ENCODE measurements at regions not wholly inside any gene's neighbourhood (a gene's known extent, or its start where the extent isn't known, plus 50 kb on each side); places are given as distances from the start of the nearest gene placed in this dataset.

DNA sequence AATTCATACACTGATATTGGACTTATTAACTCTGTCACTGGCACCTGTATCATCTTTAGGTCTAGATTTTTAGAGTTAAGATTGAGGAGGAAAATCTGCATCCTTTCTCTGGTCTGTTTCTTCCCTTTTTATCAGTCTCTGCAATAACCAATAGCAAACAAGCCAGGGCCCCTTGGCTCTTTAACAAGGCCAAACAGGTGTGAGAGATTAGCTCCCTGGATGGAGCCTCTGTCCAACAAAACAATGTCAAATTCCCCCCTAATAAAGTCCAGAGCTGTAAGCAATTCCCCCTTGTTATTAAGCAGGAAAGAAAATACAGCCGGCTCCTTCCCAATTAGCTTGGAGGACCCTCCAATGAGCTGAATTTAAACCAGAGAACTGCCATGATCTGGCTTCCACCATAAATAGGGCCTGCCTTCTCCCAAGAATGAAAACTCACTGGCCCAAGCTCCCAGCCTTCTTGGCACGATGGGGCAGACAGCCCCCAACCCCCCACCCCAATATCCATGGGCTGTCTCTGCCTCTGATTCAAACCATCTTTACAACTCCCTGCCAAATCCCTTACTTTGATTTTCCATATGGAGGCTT, 56.1 kb upstream of the SOX9 start:
- no peak overlapping the region for H3K4me3 ChIP-seq
- no peaks in the 10 kb centered on the region for H3K27me3 ChIP-seq
- no peak overlapping the region for H3K27ac ChIP-seq
- no peaks in the 10 kb centered on the region for H3K9me3 ChIP-seq
- no peaks in the 10 kb centered on the region for H3K36me3 ChIP-seq
- no peaks in the 10 kb centered on the region for H3K4me1 ChIP-seq
- DNase-seq (ENCODE audit: low spot score): no peak
- no peak for TF ChIP-seq CTCF (IDR thresholded peaks at IDR 0.05)

DNA sequence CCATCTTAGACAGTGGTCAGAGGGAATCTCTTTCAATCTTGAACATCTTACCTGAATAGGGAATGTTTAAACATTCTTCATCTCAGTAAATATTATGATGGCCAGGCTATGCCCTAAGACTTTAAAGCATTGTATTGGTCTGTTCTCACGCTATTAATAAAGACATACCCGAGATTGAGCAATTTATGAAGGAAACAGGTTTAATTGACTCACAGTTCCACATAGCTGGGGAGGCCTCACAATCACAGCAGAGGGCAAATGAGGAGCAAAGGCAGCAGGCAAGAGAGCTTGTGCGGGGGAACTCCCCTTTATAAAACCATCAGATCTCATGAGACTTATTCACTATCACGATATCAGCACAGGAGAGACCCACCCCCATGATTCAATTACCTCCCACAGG, 55.3 kb upstream of the SOX9 start:
- H3K4me3 ChIP-seq: no peak overlapping the region
- H3K4me1 ChIP-seq: no peaks in the 10 kb centered on the region
- TF ChIP-seq CTCF (IDR thresholded peaks at IDR 0.05): no peak
- no peaks in the 10 kb centered on the region for H3K27me3 ChIP-seq
- no peaks in the 10 kb centered on the region for H3K36me3 ChIP-seq
- DNase-seq (ENCODE audit: low spot score): no peak
- H3K27ac ChIP-seq: no peak overlapping the region
- no peaks in the 10 kb centered on the region for H3K9me3 ChIP-seq

- Histone ChIP-seq H3K27me3 (no peaks in the 10 kb centered on the region), H3K9me3 (no peaks in the 10 kb centered on the region), H3K4me3 (no peak overlapping the region), H3K36me3 (no peaks in the 10 kb centered on the region), H3K4me1 (no peaks in the 10 kb centered on the region), H3K27ac (no peak overlapping the region)
- TF ChIP-seq CTCF (IDR thresholded peaks at IDR 0.05): no peak
- no peak for DNase-seq (ENCODE audit: low spot score)
Observed at GRCh38 chr17:72068643-72069042, 52.2 kb upstream of the SOX9 start.

DNA sequence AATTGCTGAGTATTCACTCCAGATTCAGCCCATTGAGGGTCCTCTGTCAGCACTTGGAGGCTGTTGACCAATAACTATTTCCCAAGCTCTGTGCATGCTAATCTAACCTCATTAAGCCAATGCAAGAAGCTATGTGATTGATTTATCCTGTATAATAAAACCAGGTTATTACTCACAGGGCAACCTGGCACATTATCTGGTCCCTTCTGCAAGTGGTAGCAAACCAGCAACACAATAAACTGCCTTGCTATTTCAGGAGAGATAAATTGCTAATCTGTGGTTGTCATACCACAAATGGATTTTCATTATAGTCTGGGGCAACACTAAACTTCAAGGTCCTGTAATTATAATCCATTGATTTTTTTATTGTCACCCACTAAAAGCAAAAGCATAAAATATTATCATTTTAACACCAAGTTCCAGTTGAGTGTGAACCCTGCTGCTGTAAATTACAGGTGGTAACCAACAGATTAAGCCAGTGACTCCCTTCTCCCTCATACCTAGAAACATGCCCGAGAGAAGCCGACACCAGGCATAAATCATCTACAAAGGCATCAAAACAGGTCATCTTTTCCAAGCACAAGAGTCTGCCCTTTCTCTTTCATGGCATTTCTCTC, 51.1 kb upstream of the SOX9 start:
- Histone ChIP-seq H3K27ac (no peak overlapping the region), H3K27me3 (no peaks in the 10 kb centered on the region), H3K4me1 (no peaks in the 10 kb centered on the region), H3K4me3 (no peak overlapping the region), H3K9me3 (no peaks in the 10 kb centered on the region), H3K36me3 (no peaks in the 10 kb centered on the region)
- TF ChIP-seq CTCF (IDR thresholded peaks at IDR 0.05): no peak
- DNase-seq (ENCODE audit: low spot score): no peak
